HEK293 (cell line): ENCODE measurements at regions not wholly inside any gene's neighbourhood (a gene's known extent, or its start where the extent isn't known, plus 50 kb on each side); places are given as distances from the start of the nearest gene placed in this dataset.

ENCODE experiments used
- CTCF ChIA-PET: fragments of 350-600 bp; formaldehyde crosslinking; extraction: SDS; loops from one replicate; lab custom pipeline; 2021; ENCODE audit warnings: antibody characterized with exemption; lab: Yijun Ruan, JAX
- POLR2A ChIA-PET: fragments of 300-600 bp; formaldehyde crosslinking; extraction: SDS; loops from one replicate; lab custom pipeline; 2020; ENCODE audit warnings: antibody characterized with exemption, inconsistent platforms; lab: Yijun Ruan, JAX
- H3K27ac ChIP-seq: fragments of 200-500 bp; sonication (Bioruptor generic); 2 replicates; pipeline ENCODE4 v1.5.1; 2014; ENCODE audit warnings: low read depth, low read length, control low read depth, inconsistent platforms; ENCODE audit errors: extremely low read depth
- H3K36me3 ChIP-seq, 2 experiments: fragments of 200-500 bp in 1 of 2; sonication (Bioruptor generic) in 1 of 2; 1 replicate in 1 of 2; 2 replicates in 1 of 2; pipeline ENCODE4 v1.5.1; 2014 to 2017; ENCODE audit warnings: inconsistent platforms in 2 of 2, low read length in 2 of 2; ENCODE audit not compliant: control insufficient read depth in 2 of 2, insufficient read depth in 1 of 2
- H3K4me1 ChIP-seq: fragments of 200-500 bp; sonication (Bioruptor generic); 2 replicates; pipeline ENCODE4 v1.5.1; 2014; ENCODE audit warnings: mild to moderate bottlenecking, low read length, inconsistent platforms; ENCODE audit not compliant: control insufficient read depth, insufficient read depth
- H3K4me3 ChIP-seq: 2 replicates; pipeline ENCODE4 v1.5.1; 2011; ENCODE audit warnings: low read depth, mild to moderate bottlenecking, control low read depth, low read length, moderate library complexity
- H3K9me3 ChIP-seq: fragments of 200-500 bp; sonication (Bioruptor generic); 2 replicates; pipeline ENCODE4 v1.5.1; 2014; ENCODE audit warnings: low read depth, low read length, inconsistent platforms; ENCODE audit not compliant: control insufficient read depth, insufficient read depth
- HOXD13 ChIP-seq: sonication (generic); formaldehyde crosslinking; IDR thresholded peaks from 2 replicates; pipeline ENCODE4 v1.8.0; 2022; ENCODE audit warnings: missing genetic modification reagents, borderline replicate concordance
- KLF1 ChIP-seq: fragments of 450-650 bp; formaldehyde crosslinking; IDR thresholded peaks from 2 replicates; pipeline ENCODE4 v1.5.1; 2016; ENCODE audit warnings: missing biosample characterization, missing genetic modification characterization
- REPIN1 ChIP-seq: fragments of 450-650 bp; formaldehyde crosslinking; IDR thresholded peaks from 2 replicates; pipeline ENCODE4 v1.5.1; 2017; ENCODE audit warnings: missing biosample characterization, missing genetic modification characterization, low read depth
- ZNF132 ChIP-seq: fragments of 450-650 bp; formaldehyde crosslinking; IDR thresholded peaks from 2 replicates; pipeline ENCODE4 v1.5.1; 2017; ENCODE audit warnings: missing biosample characterization, missing genetic modification characterization, borderline replicate concordance
- ZNF133 ChIP-seq: fragments of 450-650 bp; formaldehyde crosslinking; IDR thresholded peaks from 2 replicates; pipeline ENCODE4 v1.5.1; 2016; ENCODE audit warnings: missing biosample characterization, missing genetic modification characterization
- ZNF157 ChIP-seq: fragments of 450-650 bp; formaldehyde crosslinking; IDR thresholded peaks from 2 replicates; pipeline ENCODE4 v1.5.1; 2016; ENCODE audit warnings: missing biosample characterization, missing genetic modification characterization
- ZNF184 ChIP-seq: fragments of 450-650 bp; IDR thresholded peaks from 2 replicates; pipeline ENCODE4 v1.5.1; 2018; ENCODE audit warnings: missing biosample characterization, mild to moderate bottlenecking, missing genetic modification characterization
- ZNF2 ChIP-seq: fragments of 450-650 bp; formaldehyde crosslinking; IDR thresholded peaks from 2 replicates; pipeline ENCODE4 v1.5.1; 2016; ENCODE audit warnings: missing biosample characterization, missing genetic modification characterization
- ZNF311 ChIP-seq: fragments of 450-650 bp; formaldehyde crosslinking; IDR thresholded peaks from 2 replicates; pipeline ENCODE4 v1.5.1; 2017; ENCODE audit warnings: missing biosample characterization, missing genetic modification characterization, borderline replicate concordance
- ZNF341 ChIP-seq: fragments of 450-650 bp; formaldehyde crosslinking; IDR thresholded peaks from 2 replicates; pipeline ENCODE4; 2016; ENCODE audit warnings: low read depth, missing biosample characterization, missing genetic modification characterization
- ZNF394 ChIP-seq: fragments of 450-650 bp; formaldehyde crosslinking; IDR thresholded peaks from 2 replicates; pipeline ENCODE4 v1.5.1; 2016; ENCODE audit warnings: missing biosample characterization, missing genetic modification characterization, mild to moderate bottlenecking, moderate library complexity, borderline replicate concordance
- ZNF473 ChIP-seq: fragments of 450-650 bp; formaldehyde crosslinking; IDR thresholded peaks from 2 replicates; pipeline ENCODE4 v1.5.1; 2017; ENCODE audit warnings: missing biosample characterization, missing genetic modification characterization
- ZNF510 ChIP-seq: fragments of 450-650 bp; formaldehyde crosslinking; IDR thresholded peaks from 2 replicates; pipeline ENCODE4 v1.5.1; 2018; ENCODE audit warnings: mild to moderate bottlenecking, missing genetic modification characterization, missing biosample characterization; ENCODE audit not compliant: insufficient replicate concordance
- ZNF529 ChIP-seq: fragments of 450-650 bp; formaldehyde crosslinking; IDR thresholded peaks from 2 replicates; pipeline ENCODE4 v1.5.1; 2017; ENCODE audit warnings: missing genetic modification characterization, missing biosample characterization; ENCODE audit not compliant: insufficient replicate concordance
- ZNF530 ChIP-seq: fragments of 450-650 bp; formaldehyde crosslinking; IDR thresholded peaks from 2 replicates; pipeline ENCODE4 v1.5.1; 2016; ENCODE audit warnings: low read depth, missing biosample characterization, missing genetic modification characterization
- ZNF580 ChIP-seq: fragments of 450-650 bp; formaldehyde crosslinking; IDR thresholded peaks from 2 replicates; pipeline ENCODE4 v1.5.1; 2016; ENCODE audit warnings: missing biosample characterization, missing genetic modification characterization
- ZNF585B ChIP-seq: fragments of 450-650 bp; formaldehyde crosslinking; IDR thresholded peaks from 2 replicates; pipeline ENCODE4 v1.5.1; 2016; ENCODE audit warnings: missing biosample characterization, missing genetic modification characterization
- ZNF596 ChIP-seq: fragments of 450-650 bp; IDR thresholded peaks from 2 replicates; pipeline ENCODE4 v1.5.0; 2018; ENCODE audit warnings: missing biosample characterization, mild to moderate bottlenecking, missing genetic modification characterization, moderate library complexity
- ZNF621 ChIP-seq: fragments of 450-650 bp; formaldehyde crosslinking; IDR thresholded peaks from 2 replicates; pipeline ENCODE4 v1.5.1; 2017; ENCODE audit warnings: missing biosample characterization, missing genetic modification characterization
- ZNF658 ChIP-seq: fragments of 450-650 bp; formaldehyde crosslinking; IDR thresholded peaks from 2 replicates; pipeline ENCODE4; 2016; ENCODE audit warnings: missing biosample characterization, missing genetic modification characterization
- ZNF707 ChIP-seq: fragments of 450-650 bp; formaldehyde crosslinking; IDR thresholded peaks from 2 replicates; pipeline ENCODE4 v1.5.1; 2016; ENCODE audit warnings: missing biosample characterization, missing genetic modification characterization
- ZNF768 ChIP-seq: fragments of 450-650 bp; formaldehyde crosslinking; IDR thresholded peaks from 2 replicates; pipeline ENCODE4 v1.5.1; 2018; ENCODE audit warnings: missing biosample characterization, mild to moderate bottlenecking, missing genetic modification characterization
- ZNF843 ChIP-seq: fragments of 450-650 bp; formaldehyde crosslinking; IDR thresholded peaks from 2 replicates; pipeline ENCODE4 v1.5.1; 2016; ENCODE audit warnings: missing biosample characterization, missing genetic modification characterization
- TF ChIP-seq, protein P1 (sequence below): fragments of 450-650 bp; formaldehyde crosslinking; IDR thresholded peaks from 2 replicates; pipeline ENCODE4 v1.5.1; 2017; ENCODE audit warnings: missing biosample characterization, missing genetic modification characterization
- TF ChIP-seq, protein P2 (sequence below): fragments of 450-650 bp; IDR thresholded peaks from 2 replicates; pipeline ENCODE4 v1.5.1; 2018; ENCODE audit warnings: missing biosample characterization, mild to moderate bottlenecking, missing genetic modification characterization

DNA sequence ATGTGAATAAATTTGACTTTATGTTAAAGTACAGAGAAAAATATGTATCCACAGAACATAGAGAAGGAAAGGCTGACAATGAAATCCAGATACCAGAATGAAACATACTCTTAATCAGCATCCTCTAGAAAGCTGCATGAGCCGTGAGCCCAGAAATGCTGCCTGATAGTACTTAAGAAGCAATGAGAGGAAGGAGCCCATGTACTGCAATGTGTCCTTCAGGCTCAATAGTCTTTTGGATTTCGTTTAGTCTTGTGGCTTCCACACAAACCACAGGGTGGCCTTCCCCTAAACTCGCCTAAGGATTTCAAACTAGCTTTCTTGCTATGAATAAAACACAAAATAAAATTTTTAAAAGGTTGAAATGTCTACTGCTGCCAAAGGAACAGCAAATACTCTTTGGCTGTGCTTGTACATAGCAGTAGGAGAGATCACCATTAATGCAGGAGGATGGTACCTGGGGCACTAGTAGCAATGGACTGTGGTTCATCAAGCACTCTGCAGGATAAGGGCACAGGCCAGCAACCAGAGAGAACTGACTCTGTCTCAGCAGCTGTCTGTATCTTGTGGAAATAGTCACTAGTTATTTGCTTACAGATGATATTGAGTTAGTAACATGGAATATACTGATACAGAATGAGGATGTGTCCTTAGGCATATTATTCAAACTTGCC, 988.3 kb upstream of the LRFN5 start:
- Histone ChIP-seq H3K9me3 (no peaks in the 10 kb centered on the region), H3K36me3 (no peaks in the 10 kb centered on the region), H3K4me3 (no peak overlapping the region)
- no peak for TF ChIP-seq KLF1 (tag by site-specific recombination)
- TF ChIP-seq, protein P1, sequence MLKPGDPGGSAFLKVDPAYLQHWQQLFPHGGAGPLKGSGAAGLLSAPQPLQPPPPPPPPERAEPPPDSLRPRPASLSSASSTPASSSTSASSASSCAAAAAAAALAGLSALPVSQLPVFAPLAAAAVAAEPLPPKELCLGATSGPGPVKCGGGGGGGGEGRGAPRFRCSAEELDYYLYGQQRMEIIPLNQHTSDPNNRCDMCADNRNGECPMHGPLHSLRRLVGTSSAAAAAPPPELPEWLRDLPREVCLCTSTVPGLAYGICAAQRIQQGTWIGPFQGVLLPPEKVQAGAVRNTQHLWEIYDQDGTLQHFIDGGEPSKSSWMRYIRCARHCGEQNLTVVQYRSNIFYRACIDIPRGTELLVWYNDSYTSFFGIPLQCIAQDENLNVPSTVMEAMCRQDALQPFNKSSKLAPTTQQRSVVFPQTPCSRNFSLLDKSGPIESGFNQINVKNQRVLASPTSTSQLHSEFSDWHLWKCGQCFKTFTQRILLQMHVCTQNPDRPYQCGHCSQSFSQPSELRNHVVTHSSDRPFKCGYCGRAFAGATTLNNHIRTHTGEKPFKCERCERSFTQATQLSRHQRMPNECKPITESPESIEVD (tag by site-specific recombination) = no peak
- no peak for TF ChIP-seq ZNF394 (tag by site-specific recombination)
- no peak for TF ChIP-seq ZNF621 (tag by site-specific recombination)
- no peak for TF ChIP-seq ZNF580 (tag by site-specific recombination)
- no peak for TF ChIP-seq ZNF184 (tag by site-specific recombination)
- TF ChIP-seq ZNF596 (tag by site-specific recombination) = no peak
- TF ChIP-seq, protein P2, sequence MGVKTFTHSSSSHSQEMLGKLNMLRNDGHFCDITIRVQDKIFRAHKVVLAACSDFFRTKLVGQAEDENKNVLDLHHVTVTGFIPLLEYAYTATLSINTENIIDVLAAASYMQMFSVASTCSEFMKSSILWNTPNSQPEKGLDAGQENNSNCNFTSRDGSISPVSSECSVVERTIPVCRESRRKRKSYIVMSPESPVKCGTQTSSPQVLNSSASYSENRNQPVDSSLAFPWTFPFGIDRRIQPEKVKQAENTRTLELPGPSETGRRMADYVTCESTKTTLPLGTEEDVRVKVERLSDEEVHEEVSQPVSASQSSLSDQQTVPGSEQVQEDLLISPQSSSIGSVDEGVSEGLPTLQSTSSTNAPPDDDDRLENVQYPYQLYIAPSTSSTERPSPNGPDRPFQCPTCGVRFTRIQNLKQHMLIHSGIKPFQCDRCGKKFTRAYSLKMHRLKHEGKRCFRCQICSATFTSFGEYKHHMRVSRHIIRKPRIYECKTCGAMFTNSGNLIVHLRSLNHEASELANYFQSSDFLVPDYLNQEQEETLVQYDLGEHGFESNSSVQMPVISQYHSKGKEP (tag by site-specific recombination) = no peak
- TF ChIP-seq ZNF132 (tag by site-specific recombination) = no peak
- TF ChIP-seq ZNF768 = no peak
- no peak for TF ChIP-seq ZNF658 (tag by site-specific recombination)
- no peak for TF ChIP-seq ZNF585B
- TF ChIP-seq HOXD13 (CRISPR knock-in tag) = no peak
- no peak for TF ChIP-seq ZNF2 (tag by site-specific recombination)
- no peak for TF ChIP-seq ZNF133
- no peak for TF ChIP-seq ZNF843
- TF ChIP-seq, all 188 proteins: peak for 0
- ChIA-PET POLR2A (no interaction called here), CTCF (no interaction called here)
- Histone ChIP-seq H3K4me1 (no peaks in the 10 kb centered on the region), H3K27ac (no peak overlapping the region)

DNA sequence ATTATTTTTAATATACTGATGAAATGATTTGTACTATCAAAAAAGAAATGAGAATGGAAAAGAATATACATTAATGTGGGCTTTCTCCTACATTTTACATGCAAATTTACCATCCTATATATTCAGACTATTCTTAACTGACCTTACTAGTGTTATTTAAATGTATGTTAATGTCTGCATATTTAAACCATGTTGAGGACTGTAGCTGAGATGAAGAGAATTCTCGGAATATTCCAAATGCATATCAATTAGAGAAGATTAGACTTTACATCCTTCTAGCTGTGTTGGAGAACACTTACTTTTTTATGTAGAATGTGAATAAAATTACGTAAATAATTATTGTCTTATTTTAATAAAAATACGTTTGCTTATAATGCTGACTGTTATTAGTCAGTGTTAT, 990.1 kb upstream of the LRFN5 start:
- Histone ChIP-seq H3K36me3 (no peaks in the 10 kb centered on the region), H3K4me1 (no peaks in the 10 kb centered on the region), H3K27ac (no peak overlapping the region), H3K4me3 (no peak overlapping the region), H3K9me3 (no peaks in the 10 kb centered on the region)
- ChIA-PET POLR2A (no interaction called here), CTCF (no interaction called here)
- no peak for TF ChIP-seq ZNF341 (tag by site-specific recombination)

DNA sequence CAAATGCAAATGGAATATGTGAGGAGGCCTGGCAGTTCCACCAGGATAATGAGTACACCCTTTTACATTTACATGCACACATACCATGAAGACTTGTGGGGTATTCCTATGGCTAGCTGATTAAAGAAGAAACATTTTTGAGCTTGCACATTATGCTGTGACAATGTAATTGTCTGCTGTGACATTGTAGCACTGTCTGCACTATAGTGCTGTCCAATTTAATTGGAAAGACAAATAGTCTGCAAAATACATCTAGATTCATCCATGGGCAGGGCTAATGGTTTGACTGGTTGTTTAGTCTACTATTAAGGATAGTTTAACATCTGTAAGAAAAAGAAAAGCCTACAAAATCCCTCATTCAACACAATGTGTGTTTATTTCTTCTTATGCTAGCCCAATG, 1005.6 kb upstream of the LRFN5 start:
- Histone ChIP-seq H3K9me3 (no peaks in the 10 kb centered on the region), H3K27ac (no peak overlapping the region), H3K4me1 (no peaks in the 10 kb centered on the region), H3K36me3 (no peaks in the 10 kb centered on the region), H3K4me3 (no peak overlapping the region)
- ChIA-PET POLR2A (no interaction called here), CTCF (no interaction called here)
- no peak for TF ChIP-seq ZNF2 (tag by site-specific recombination)
- no peak for TF ChIP-seq ZNF311 (tag by site-specific recombination)
- TF ChIP-seq REPIN1 = no peak
- no peak for TF ChIP-seq ZNF473 (tag by site-specific recombination)
- no peak for TF ChIP-seq ZNF510
- no peak for TF ChIP-seq ZNF707
- TF ChIP-seq ZNF530 (tag by site-specific recombination) = no peak
- TF ChIP-seq ZNF157 (tag by site-specific recombination) = no peak
- TF ChIP-seq ZNF529 = no peak
